ENCODE measurements at regions not wholly inside any gene's neighbourhood (a gene's known extent, or its start where the extent isn't known, plus 50 kb on each side); places are given as distances from the start of the nearest gene placed in this dataset.

DNA sequence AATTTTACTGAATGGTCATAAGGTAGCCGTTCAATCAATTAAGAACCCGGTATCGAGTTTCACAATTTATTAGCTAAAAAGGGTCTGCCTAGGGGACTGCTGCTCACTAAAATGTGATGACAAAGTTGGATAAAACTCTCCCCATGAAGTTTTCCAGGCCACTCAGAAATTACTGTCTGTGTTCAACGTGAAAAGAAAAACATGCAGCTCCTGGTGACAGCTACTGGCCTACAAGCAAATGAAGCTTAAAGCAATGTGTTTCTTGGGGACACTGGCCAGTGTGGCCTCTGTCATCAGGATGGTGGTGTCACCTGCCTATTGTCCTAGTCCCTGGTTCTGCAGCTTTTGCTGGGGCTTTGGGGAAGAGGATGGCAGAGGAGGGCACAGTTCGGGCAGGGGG is 222.6 kb downstream of the WDR11 start:
- TF ChIP-seq, protein P1, sequence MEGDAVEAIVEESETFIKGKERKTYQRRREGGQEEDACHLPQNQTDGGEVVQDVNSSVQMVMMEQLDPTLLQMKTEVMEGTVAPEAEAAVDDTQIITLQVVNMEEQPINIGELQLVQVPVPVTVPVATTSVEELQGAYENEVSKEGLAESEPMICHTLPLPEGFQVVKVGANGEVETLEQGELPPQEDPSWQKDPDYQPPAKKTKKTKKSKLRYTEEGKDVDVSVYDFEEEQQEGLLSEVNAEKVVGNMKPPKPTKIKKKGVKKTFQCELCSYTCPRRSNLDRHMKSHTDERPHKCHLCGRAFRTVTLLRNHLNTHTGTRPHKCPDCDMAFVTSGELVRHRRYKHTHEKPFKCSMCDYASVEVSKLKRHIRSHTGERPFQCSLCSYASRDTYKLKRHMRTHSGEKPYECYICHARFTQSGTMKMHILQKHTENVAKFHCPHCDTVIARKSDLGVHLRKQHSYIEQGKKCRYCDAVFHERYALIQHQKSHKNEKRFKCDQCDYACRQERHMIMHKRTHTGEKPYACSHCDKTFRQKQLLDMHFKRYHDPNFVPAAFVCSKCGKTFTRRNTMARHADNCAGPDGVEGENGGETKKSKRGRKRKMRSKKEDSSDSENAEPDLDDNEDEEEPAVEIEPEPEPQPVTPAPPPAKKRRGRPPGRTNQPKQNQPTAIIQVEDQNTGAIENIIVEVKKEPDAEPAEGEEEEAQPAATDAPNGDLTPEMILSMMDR (IDR thresholded peaks at IDR 0.05; ENCODE audit: low read depth, low read length), result no peak
- TF ChIP-seq, protein P2, sequence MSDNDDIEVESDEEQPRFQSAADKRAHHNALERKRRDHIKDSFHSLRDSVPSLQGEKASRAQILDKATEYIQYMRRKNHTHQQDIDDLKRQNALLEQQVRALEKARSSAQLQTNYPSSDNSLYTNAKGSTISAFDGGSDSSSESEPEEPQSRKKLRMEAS (IDR thresholded peaks at IDR 0.05; ENCODE audit: low read depth, low read length), result no peak
- TF ChIP-seq MYC (IDR thresholded peaks at IDR 0.05; ENCODE audit: low read depth, low read length) (no peak), POLR2A (IDR thresholded peaks at IDR 0.05; ENCODE audit: extremely low read depth, insufficient read length) (no peak)
- no peak for DNase-seq (ENCODE audit: low read depth)
- no peak overlapping the region for H3K4me3 ChIP-seq (ENCODE audit: low read depth, low read length)

DNA sequence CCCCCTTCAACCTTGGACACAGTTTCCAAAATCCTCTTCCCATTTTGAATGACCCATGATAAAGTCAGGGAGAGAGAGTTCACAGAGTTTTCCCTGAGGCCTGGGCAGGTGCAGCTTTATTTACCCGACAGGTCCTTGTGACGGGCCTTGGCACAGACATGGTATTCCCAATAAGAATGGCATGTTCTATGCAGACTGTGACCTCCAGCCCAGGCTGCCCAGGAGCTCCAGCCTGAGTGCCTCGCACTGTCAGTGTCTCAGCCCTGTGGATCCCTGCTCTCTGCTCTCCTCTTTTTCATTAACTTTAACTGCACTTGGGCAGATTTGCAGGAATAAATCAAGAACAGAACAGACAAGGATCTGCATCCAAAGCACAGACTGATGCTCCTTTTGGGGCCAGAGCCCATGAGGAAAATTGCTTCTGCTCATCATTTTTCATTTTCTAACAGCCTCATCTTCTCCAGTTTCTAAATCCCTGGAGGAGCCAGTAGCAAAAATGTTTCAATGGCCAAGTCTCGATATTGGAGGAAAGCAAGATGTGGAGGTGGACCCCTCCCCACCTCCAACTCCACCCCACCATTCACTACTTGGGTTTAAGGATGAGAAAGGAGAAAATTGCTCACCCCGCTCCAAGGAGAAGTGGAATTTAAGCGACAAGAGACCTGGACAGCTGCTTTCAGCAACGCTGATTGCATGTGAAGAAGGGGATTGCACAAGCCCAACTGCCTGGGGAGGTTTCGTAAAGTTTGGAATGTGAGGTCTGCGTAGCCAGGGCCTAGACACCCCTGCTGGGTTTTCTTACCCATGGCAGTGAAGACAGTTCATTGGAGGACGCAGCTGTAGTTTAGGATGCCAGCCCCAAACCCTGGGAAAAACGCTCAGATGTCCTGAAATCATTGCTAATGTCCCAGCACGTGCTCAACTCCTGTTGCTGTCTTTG is 225.9 kb downstream of the WDR11 start:
- TF ChIP-seq, protein P2 (IDR thresholded peaks at IDR 0.05; ENCODE audit: low read depth, low read length), result no peak
- TF ChIP-seq, protein P1 (IDR thresholded peaks at IDR 0.05; ENCODE audit: low read depth, low read length), result no peak
- no peak for TF ChIP-seq POLR2A (IDR thresholded peaks at IDR 0.05; ENCODE audit: extremely low read depth, insufficient read length)
- TF ChIP-seq MYC (IDR thresholded peaks at IDR 0.05; ENCODE audit: low read depth, low read length), result peak; percentile 25; the same call in 1 of the 2 replicates
- peak; percentile 85 for DNase-seq (ENCODE audit: low read depth)
- H3K4me3 ChIP-seq (ENCODE audit: low read depth, low read length), result no peak overlapping the region

DNA sequence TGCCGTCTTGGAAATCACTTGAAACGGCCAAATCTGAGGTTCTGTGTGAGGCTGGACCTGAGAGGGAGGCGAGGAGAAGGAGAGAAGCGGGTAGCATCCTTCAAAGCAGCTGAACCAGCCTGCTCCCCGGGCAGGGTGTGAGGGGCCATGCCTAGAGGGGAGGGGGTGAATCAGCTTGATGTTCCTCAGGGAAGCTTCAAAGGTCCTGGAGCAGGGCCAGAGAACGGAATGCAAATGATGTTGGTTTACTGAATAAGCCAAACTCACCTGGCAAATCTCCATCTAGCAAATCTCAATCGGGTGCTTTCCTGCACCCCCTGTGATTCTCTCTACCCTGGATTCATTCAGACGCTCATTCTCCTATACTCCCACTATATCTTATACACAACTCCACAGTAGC is 226.9 kb downstream of the WDR11 start:
- DNase-seq (ENCODE audit: low read depth), result no peak
- no peak overlapping the region for H3K4me3 ChIP-seq (ENCODE audit: low read depth, low read length)
- TF ChIP-seq, protein P2 (IDR thresholded peaks at IDR 0.05; ENCODE audit: low read depth, low read length), result no peak
- TF ChIP-seq MYC (IDR thresholded peaks at IDR 0.05; ENCODE audit: low read depth, low read length) (no peak), POLR2A (IDR thresholded peaks at IDR 0.05; ENCODE audit: extremely low read depth, insufficient read length) (no peak)
- TF ChIP-seq, protein P1 (IDR thresholded peaks at IDR 0.05; ENCODE audit: low read depth, low read length), result no peak

DNA sequence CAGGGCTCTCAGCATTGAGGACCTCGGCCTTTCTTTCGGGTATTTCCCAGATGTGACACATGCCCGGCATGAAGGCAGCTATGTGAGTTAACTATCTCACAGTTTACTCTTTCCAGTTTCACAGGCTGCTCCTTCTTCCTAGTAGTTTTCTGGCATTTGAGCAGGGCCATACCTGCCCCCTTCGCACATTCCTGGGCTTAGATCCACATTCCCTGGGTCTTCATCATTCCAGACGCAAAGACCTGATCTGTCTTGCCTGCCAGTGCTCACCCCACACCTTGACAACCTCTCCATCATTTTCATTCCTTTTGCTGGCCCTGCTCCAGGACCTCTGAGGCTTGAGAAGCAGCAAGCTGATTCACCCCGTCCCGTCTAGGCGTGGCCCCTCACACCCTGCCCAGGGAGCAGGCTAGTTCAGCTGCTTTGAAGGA is 227.5 kb downstream of the WDR11 start:
- TF ChIP-seq, protein P2 (IDR thresholded peaks at IDR 0.05; ENCODE audit: low read depth, low read length), result no peak
- TF ChIP-seq MYC (IDR thresholded peaks at IDR 0.05; ENCODE audit: low read depth, low read length), result no peak
- no peak for TF ChIP-seq POLR2A (IDR thresholded peaks at IDR 0.05; ENCODE audit: extremely low read depth, insufficient read length)
- TF ChIP-seq, protein P1 (IDR thresholded peaks at IDR 0.05; ENCODE audit: low read depth, low read length), result no peak
- H3K4me3 ChIP-seq (ENCODE audit: low read depth, low read length), result no peak overlapping the region
- DNase-seq (ENCODE audit: low read depth), result no peak

DNA sequence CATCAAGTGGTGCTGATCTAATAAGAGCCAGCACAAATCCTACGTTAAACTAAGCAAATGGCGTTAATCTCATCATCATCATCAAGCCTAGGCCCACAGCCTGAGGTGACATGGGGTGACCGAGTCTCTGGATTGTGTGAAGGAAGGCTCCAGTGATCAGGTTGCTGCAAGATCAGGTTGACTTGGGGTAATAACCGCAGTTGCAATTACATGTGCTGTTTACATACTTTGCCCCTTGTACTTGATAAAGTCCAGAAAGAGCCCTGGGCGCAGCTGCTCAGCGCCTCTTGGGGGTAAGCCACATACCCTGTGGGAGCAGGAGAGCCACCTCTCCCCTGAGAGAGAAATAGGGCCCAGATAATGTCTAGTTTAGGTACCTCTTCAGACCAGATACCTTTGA is 228.1 kb downstream of the WDR11 start:
- no peak for TF ChIP-seq MYC (IDR thresholded peaks at IDR 0.05; ENCODE audit: low read depth, low read length)
- TF ChIP-seq, protein P2 (IDR thresholded peaks at IDR 0.05; ENCODE audit: low read depth, low read length), result no peak
- TF ChIP-seq, protein P1 (IDR thresholded peaks at IDR 0.05; ENCODE audit: low read depth, low read length), result no peak
- no peak for TF ChIP-seq POLR2A (IDR thresholded peaks at IDR 0.05; ENCODE audit: extremely low read depth, insufficient read length)
- no peak for DNase-seq (ENCODE audit: low read depth)
- H3K4me3 ChIP-seq (ENCODE audit: low read depth, low read length), result no peak overlapping the region
